H1 (cell line): ENCODE measurements at regions not wholly inside any gene's neighbourhood (a gene's known extent, or its start where the extent isn't known, plus 50 kb on each side); places are given as distances from the start of the nearest gene placed in this dataset.

Experiments
- CTCF ChIA-PET: fragments of 300-600 bp; sonication (Branson Sonifier 250); formaldehyde crosslinking; loops from one replicate; lab custom pipeline; 2021; ENCODE audit not compliant: partially characterized antibody; lab: Charles Lee
- POLR2A ChIA-PET: fragments of 300-600 bp; sonication (Branson Sonifier 250); formaldehyde crosslinking; loops from one replicate; lab custom pipeline; 2021; ENCODE audit warnings: inconsistent platforms; ENCODE audit not compliant: partially characterized antibody; lab: Charles Lee
- DNase-seq, 2 experiments: peaks; one replicate each; pipeline versions ENCODE4 v3.0.0 to v3.0.0-alpha.2; 2010 to 2022; ENCODE audit warnings: low spot score in 2 of 2, low read depth in 1 of 2, mixed read lengths in 1 of 2
- FAIRE-seq: peaks from 2 replicates; lab custom pipeline; 2011; peaks lifted over from hg19 to GRCh38; lab: Jason Lieb, UNC
- H2AFZ ChIP-seq: 2 replicates; pipeline ENCODE4 v1.8.1; 2012; ENCODE audit warnings: low read length, inconsistent platforms
- H2AK5ac ChIP-seq: 2 replicates; pipeline ENCODE4 v1.6.1; 2013; ENCODE audit warnings: low read depth, low read length
- H2BK120ac ChIP-seq: replicated peaks from 2 replicates; pipeline ENCODE3; 2013; ENCODE audit warnings: low read depth, low read length, inconsistent platforms
- H2BK12ac ChIP-seq: 2 replicates; pipeline ENCODE4 v1.6.1; 2013; ENCODE audit warnings: low read depth, low read length
- H2BK15ac ChIP-seq: 2 replicates; pipeline ENCODE4 v1.6.1; 2013; ENCODE audit warnings: low read length
- H2BK20ac ChIP-seq: 2 replicates; pipeline ENCODE4 v1.6.1; 2013; ENCODE audit warnings: low read length
- H2BK5ac ChIP-seq: 2 replicates; pipeline ENCODE4 v1.6.1; 2013; ENCODE audit warnings: low read depth, low read length
- H3K14ac ChIP-seq: 2 replicates; pipeline ENCODE4 v1.6.1; 2013; ENCODE audit warnings: inconsistent platforms; ENCODE audit not compliant: insufficient read length
- H3K18ac ChIP-seq: 2 replicates; pipeline ENCODE4 v1.6.1; 2013; ENCODE audit warnings: low read length; ENCODE audit errors: extremely low read depth
- H3K23ac ChIP-seq: 2 replicates; pipeline ENCODE4 v1.6.1; 2013; ENCODE audit warnings: inconsistent platforms; ENCODE audit not compliant: insufficient read length
- H3K23me2 ChIP-seq: 2 replicates; pipeline ENCODE4 v1.6.1; 2013; ENCODE audit warnings: low read depth, low read length
- H3K27ac ChIP-seq: 2 replicates; pipeline ENCODE4 v1.6.1; 2011; ENCODE audit warnings: low read depth, low read length, inconsistent platforms
- H3K27me3 ChIP-seq, 4 experiments: replicated peaks in 1 of 4; 1 replicate in 1 of 4; 2 replicates in 3 of 4; pipeline versions ENCODE4 v1.6.1 to v1.8.1; 2011 to 2013; ENCODE audit warnings: low read length in 3 of 4, mild to moderate bottlenecking in 3 of 4, inconsistent platforms in 2 of 4, mixed read lengths in 2 of 4, moderate library complexity in 1 of 4; ENCODE audit not compliant: control insufficient read depth in 3 of 4, insufficient read depth in 3 of 4; ENCODE audit errors: extremely low read depth in 1 of 4
- H3K36me3 ChIP-seq, 4 experiments: 2 replicates each; pipeline versions ENCODE4 v1.6.1 to v1.8.1; 2011 to 2013; ENCODE audit warnings: mild to moderate bottlenecking in 4 of 4, low read length in 3 of 4, moderate library complexity in 2 of 4, control low read depth in 1 of 4, inconsistent platforms in 1 of 4; ENCODE audit not compliant: insufficient read depth in 4 of 4, control insufficient read depth in 2 of 4
- H3K4ac ChIP-seq: replicated peaks from 2 replicates; pipeline ENCODE3; 2013; ENCODE audit warnings: low read length, low read depth, mixed read lengths, inconsistent platforms; ENCODE audit not compliant: insufficient read length
- H3K4me1 ChIP-seq, 4 experiments: replicated peaks in 1 of 4; 1 replicate in 1 of 4; 2 replicates in 3 of 4; pipeline versions ENCODE4 v1.6.1 to v1.8.1; 2011 to 2013; ENCODE audit warnings: low read length in 3 of 4, inconsistent platforms in 2 of 4, mixed read lengths in 1 of 4; ENCODE audit not compliant: insufficient read depth in 4 of 4, control insufficient read depth in 3 of 4
- H3K4me2 ChIP-seq, 2 experiments: 2 replicates each; pipeline versions ENCODE4 v1.6.1 to v1.8.1; 2011 to 2013; ENCODE audit warnings: low read depth in 2 of 2, low read length in 2 of 2, control low read depth in 1 of 2, inconsistent platforms in 1 of 2, mild to moderate bottlenecking in 1 of 2; ENCODE audit not compliant: insufficient read depth in 1 of 2
- H3K4me3 ChIP-seq, 4 experiments: fragments of 200-600, 300-600 bp in 1 of 4; sonication (generic), shearing (Covaris generic), sonication (Bioruptor Twin) in 1 of 4; 2 replicates each; pipeline versions ENCODE4 v1.5.1 to v1.8.1; 2011 to 2016; ENCODE audit warnings: low read length in 4 of 4, low read depth in 3 of 4, control low read depth in 2 of 4, inconsistent platforms in 2 of 4, mild to moderate bottlenecking in 2 of 4, mixed read lengths in 1 of 4, moderate library complexity in 1 of 4; ENCODE audit not compliant: insufficient read depth in 2 of 4; ENCODE audit errors: extremely low read depth in 1 of 4
- H3K56ac ChIP-seq: replicated peaks from 2 replicates; pipeline ENCODE3; 2013; ENCODE audit warnings: low read depth, mild to moderate bottlenecking, mixed read lengths, low read length, inconsistent platforms; ENCODE audit not compliant: insufficient read length
- H3K79me1 ChIP-seq: 2 replicates; pipeline ENCODE4 v1.6.1; 2013; ENCODE audit warnings: low read depth, low read length, control low read depth
- H3K79me2 ChIP-seq, 2 experiments: 2 replicates each; pipeline versions ENCODE4 v1.6.1 to v1.8.1; 2012 to 2013; ENCODE audit warnings: low read length in 2 of 2, mild to moderate bottlenecking in 2 of 2, inconsistent platforms in 1 of 2; ENCODE audit not compliant: insufficient read depth in 2 of 2, control insufficient read depth in 1 of 2
- H3K9ac ChIP-seq, 4 experiments: replicated peaks in 1 of 4; 1 replicate in 1 of 4; 2 replicates in 3 of 4; pipeline versions ENCODE4 v1.6.1 to v1.8.1; 2011 to 2013; ENCODE audit warnings: low read depth in 3 of 4, low read length in 3 of 4, control low read depth in 2 of 4, mild to moderate bottlenecking in 2 of 4, moderate library complexity in 2 of 4, inconsistent platforms in 1 of 4; ENCODE audit errors: extremely low read depth in 1 of 4
- H3K9me3 ChIP-seq, 2 experiments: 2 replicates each; pipeline versions ENCODE4 v1.6.1 to v1.8.1; 2012 to 2013; ENCODE audit warnings: mild to moderate bottlenecking in 2 of 2, moderate library complexity in 2 of 2, control low read depth in 1 of 2, inconsistent platforms in 1 of 2, low read depth in 1 of 2, low read length in 1 of 2, mixed read lengths in 1 of 2; ENCODE audit not compliant: insufficient read depth in 2 of 2
- H4K20me1 ChIP-seq, 2 experiments: replicated peaks in 1 of 2; 2 replicates each; pipeline versions ENCODE3 to v1.8.1; 2011 to 2013; ENCODE audit warnings: inconsistent platforms in 2 of 2, low read length in 2 of 2, mild to moderate bottlenecking in 1 of 2; ENCODE audit not compliant: insufficient read depth in 2 of 2, control insufficient read depth in 1 of 2
- H4K5ac ChIP-seq: 2 replicates; pipeline ENCODE4 v1.6.1; 2013; ENCODE audit warnings: low read length, low read depth, mixed read lengths, inconsistent platforms; ENCODE audit not compliant: insufficient read length
- H4K8ac ChIP-seq: 2 replicates; pipeline ENCODE4 v1.8.0; 2013; ENCODE audit warnings: mild to moderate bottlenecking, moderate library complexity, low read length, inconsistent platforms; ENCODE audit not compliant: insufficient read depth; ENCODE audit errors: extremely low read depth
- H4K91ac ChIP-seq: replicated peaks from 2 replicates; pipeline ENCODE3; 2013; ENCODE audit warnings: low read length, mixed read lengths, inconsistent platforms; ENCODE audit not compliant: insufficient read length
- CBX8 ChIP-seq: fragments of 300-800, 300-1000 bp; sonication (generic); IDR thresholded peaks from 2 replicates; pipeline ENCODE4 v1.7.1; 2016; ENCODE audit warnings: low read depth, low read length, borderline replicate concordance
- CTCF ChIP-seq, 3 experiments: IDR thresholded peaks; 1 replicate in 2 of 3; 2 replicates in 1 of 3; pipeline versions ENCODE4 v1.5.1 to v1.6.1; 2011; ENCODE audit warnings: low read length in 3 of 3, mild to moderate bottlenecking in 3 of 3, inconsistent platforms in 2 of 3, low read depth in 1 of 3, moderate library complexity in 1 of 3; ENCODE audit not compliant: insufficient read depth in 1 of 3; ENCODE audit errors: control extremely low read depth in 1 of 3
- EZH2 ChIP-seq: fragments of 200-600 bp; sonication (generic); IDR thresholded peaks from 2 replicates; pipeline ENCODE4 v1.7.1; 2012; ENCODE audit warnings: low read depth, mild to moderate bottlenecking, moderate library complexity, low read length, inconsistent platforms; ENCODE audit not compliant: severe bottlenecking
- FOSL1 ChIP-seq: IDR thresholded peaks from 2 replicates; pipeline ENCODE4 v1.6.1; 2011; ENCODE audit warnings: mild to moderate bottlenecking, low read depth, low read length, moderate library complexity; ENCODE audit not compliant: insufficient read depth
- HDAC2 ChIP-seq, 2 experiments: fragments of 300-600 bp in 1 of 2; sonication (generic) in 1 of 2; IDR thresholded peaks; 2 replicates each; pipeline ENCODE4 v1.6.1; 2011 to 2012; ENCODE audit warnings: low read depth in 2 of 2, low read length in 2 of 2, mild to moderate bottlenecking in 2 of 2, moderate library complexity in 2 of 2, borderline replicate concordance in 1 of 2, inconsistent platforms in 1 of 2
- KDM5A ChIP-seq: fragments of 200-600 bp; IDR thresholded peaks from 2 replicates; pipeline ENCODE4 v1.7.1; 2012; ENCODE audit warnings: mild to moderate bottlenecking, low read length, inconsistent platforms, mixed read lengths
- NRF1 ChIP-seq: IDR thresholded peaks from 2 replicates; pipeline ENCODE4 v1.6.1; 2011; ENCODE audit warnings: mild to moderate bottlenecking, low read depth, low read length, improper control_type of control experiment
- POLR2A ChIP-seq, 2 experiments: IDR thresholded peaks; 1 replicate in 1 of 2; 2 replicates in 1 of 2; pipeline ENCODE4 v1.6.1; 2011; ENCODE audit warnings: low read depth in 2 of 2, low read length in 2 of 2, mild to moderate bottlenecking in 2 of 2; ENCODE audit errors: control extremely low read depth in 1 of 2
- POLR2AphosphoS5 ChIP-seq: IDR thresholded peaks from 2 replicates; pipeline ENCODE4 v1.6.1; 2011; ENCODE audit warnings: low read depth, low read length
- RBBP5 ChIP-seq: IDR thresholded peaks from 2 replicates; pipeline ENCODE4 v1.7.1; 2012; ENCODE audit warnings: low read depth, mild to moderate bottlenecking, inconsistent platforms, low read length, moderate library complexity, borderline replicate concordance
- YY1 ChIP-seq: IDR thresholded peaks from 2 replicates; pipeline ENCODE4 v1.6.1; 2011; ENCODE audit warnings: low read depth, mild to moderate bottlenecking, low read length
- WGBS, 2 experiments: shearing (Covaris generic) in 1 of 2; methylation state at CpG; one replicate each; pipeline versions ENCODE4 v1.1.6 to v1.1.7; 2013 to 2015; ENCODE audit warnings: low lambda C conversion rate in 2 of 2, mixed read lengths in 2 of 2, inconsistent platforms in 1 of 2, low coverage in 1 of 2, missing lambda C conversion rate in 1 of 2; ENCODE audit not compliant: insufficient replicate concordance in 2 of 2, insufficient coverage in 1 of 2, insufficient read length in 1 of 2; ENCODE audit errors: extremely low coverage in 1 of 2, missing lambda C conversion rate in 1 of 2; 5-methylcytosine and 5-hydroxymethylcytosine counted together
- TF ChIP-seq, protein P1 (sequence below): IDR thresholded peaks from 2 replicates; pipeline ENCODE4 v1.6.1; 2012; ENCODE audit warnings: inconsistent platforms

- H2BK12ac ChIP-seq = no peak overlapping the region
- H2BK120ac ChIP-seq = no peak overlapping the region
- 93% methylated on average over 2 of the region's 2 CpGs; no CpG with 5 or more reads in 1 of the 2 experiments for WGBS, 2 experiments
- TF ChIP-seq CBX8 (no peak), CTCF (IDR thresholded peaks at IDR 0.05; ENCODE audit: control extremely low read depth in 1 of 3, insufficient read depth in 1 of 3, low read depth in 1 of 3, low read length in 3 of 3) (no peak), POLR2A (IDR thresholded peaks at IDR 0.05; ENCODE audit: control extremely low read depth in 1 of 2, low read depth in 2 of 2, low read length in 2 of 2) (no peak), EZH2 (no peak), FOSL1 (no peak), POLR2AphosphoS5 (no peak), HDAC2 (IDR thresholded peaks at IDR 0.05; ENCODE audit: borderline replicate concordance in 1 of 2, low read depth in 2 of 2, low read length in 2 of 2) (no peak), RBBP5 (no peak), YY1 (no peak), KDM5A (no peak), NRF1 (no peak)
- TF ChIP-seq, protein P1, sequence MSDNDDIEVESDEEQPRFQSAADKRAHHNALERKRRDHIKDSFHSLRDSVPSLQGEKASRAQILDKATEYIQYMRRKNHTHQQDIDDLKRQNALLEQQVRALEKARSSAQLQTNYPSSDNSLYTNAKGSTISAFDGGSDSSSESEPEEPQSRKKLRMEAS = no peak
Measured at GRCh38 chr2:204133476-204133875, 196.9 kb downstream of the ICOS start.

More at GRCh38 chr2:204133476-204133875, 196.9 kb downstream of the ICOS start:
- no peaks in the 10 kb centered on the region for H3K23me2 ChIP-seq
- no peak overlapping the region for H3K27ac ChIP-seq
- POLR2A ChIA-PET = no interaction called here
- H3K9ac ChIP-seq = no peak overlapping the region
- no peak overlapping the region for H3K14ac ChIP-seq
- no peak overlapping the region for H4K5ac ChIP-seq
- H3K4ac ChIP-seq = no peak overlapping the region
- no peaks in the 10 kb centered on the region for H3K79me1 ChIP-seq
- H2BK5ac ChIP-seq = no peak overlapping the region
- no peak for FAIRE-seq
- DNase-seq = peak in 1 of 2 experiments; percentile 14
- H3K23ac ChIP-seq = no peak overlapping the region
- no peaks in the 10 kb centered on the region for H3K79me2 ChIP-seq
- H4K8ac ChIP-seq = no peak overlapping the region
- H3K4me3 ChIP-seq = no peak overlapping the region
- CTCF ChIA-PET = interaction anchor here (1.1 to 2.6 kb wide), 3 partner anchors 11 to 44 kb away, joined by 4 to 13 read pairs (median 11); no protein-coding TSS in a partner anchor
- no peak overlapping the region for H2AK5ac ChIP-seq
- no peaks in the 10 kb centered on the region for H4K20me1 ChIP-seq
- no peak overlapping the region for H2BK20ac ChIP-seq
- no peak overlapping the region for H3K18ac ChIP-seq
- no peaks in the 10 kb centered on the region for H3K27me3 ChIP-seq
- H3K4me2 ChIP-seq = no peak overlapping the region
- H4K91ac ChIP-seq = no peak overlapping the region
- no peaks in the 10 kb centered on the region for H3K9me3 ChIP-seq
- H2AFZ ChIP-seq = no peak overlapping the region
- H3K56ac ChIP-seq = no peak overlapping the region
- no peaks in the 10 kb centered on the region for H3K36me3 ChIP-seq
- no peak overlapping the region for H2BK15ac ChIP-seq
- peaks cover 0 to 4% (median 0%) of the 10 kb centered on the region in 4 experiments; a peak in 1 of 7 replicates for H3K4me1 ChIP-seq
